ENCODE measurements at regions not wholly inside any gene's neighbourhood (a gene's known extent, or its start where the extent isn't known, plus 50 kb on each side); places are given as distances from the start of the nearest gene placed in this dataset.

GRCh38 chr10:20958764-20959163, 61.7 kb upstream of the NEBL start:
- Mint-ChIP-seq H3K27ac (no peak overlapping the region), H3K36me3 (ENCODE audit: low read depth) (no peaks in the 10 kb centered on the region; the same call in 1 of the 2 replicates), H3K27me3 (ENCODE audit: insufficient read depth) (no peaks in the 10 kb centered on the region; the same call in 1 of the 2 replicates), H3K4me3 (no peak overlapping the region), H3K9me3 (peaks cover 27% of the 10 kb centered on the region), H3K4me1 (ENCODE audit: low read depth) (no peaks in the 10 kb centered on the region)
- no peak for TF ChIP-seq CTCF (IDR thresholded peaks at IDR 0.05)
- DNase-seq = no peak

- Mint-ChIP-seq H3K4me3 (no peak overlapping the region), H3K9me3 (peaks cover 33% of the 10 kb centered on the region), H3K4me1 (ENCODE audit: low read depth) (no peaks in the 10 kb centered on the region), H3K36me3 (ENCODE audit: low read depth) (no peaks in the 10 kb centered on the region; the same call in 1 of the 2 replicates), H3K27me3 (ENCODE audit: insufficient read depth) (no peaks in the 10 kb centered on the region; the same call in 1 of the 2 replicates), H3K27ac (no peak overlapping the region)
- TF ChIP-seq CTCF (IDR thresholded peaks at IDR 0.05) = no peak
- DNase-seq = no peak
These were observed 61.1 kb upstream of the NEBL start for GRCh38 chr10:20958225-20958624.

GRCh38 chr10:20957744-20958143, 60.6 kb upstream of the NEBL start:
- no peak overlapping the region for H3K27ac Mint-ChIP-seq

GRCh38 chr10:20956843-20957242, 59.7 kb upstream of the NEBL start:
- H3K4me3 Mint-ChIP-seq = no peak overlapping the region

More at GRCh38 chr10:20957744-20958143, 60.6 kb upstream of the NEBL start:
- no peaks in the 10 kb centered on the region; the same call in 1 of the 2 replicates for H3K27me3 Mint-ChIP-seq (ENCODE audit: insufficient read depth)
- no peak for DNase-seq
- no peaks in the 10 kb centered on the region; the same call in 1 of the 2 replicates for H3K36me3 Mint-ChIP-seq (ENCODE audit: low read depth)
- H3K4me3 Mint-ChIP-seq = no peak overlapping the region
- no peak for TF ChIP-seq CTCF (IDR thresholded peaks at IDR 0.05)
- H3K4me1 Mint-ChIP-seq (ENCODE audit: low read depth) = no peaks in the 10 kb centered on the region
- H3K9me3 Mint-ChIP-seq = peaks cover 36% of the 10 kb centered on the region

GRCh38 chr10:20955355-20955893, 58.3 kb upstream of the NEBL start:
- Mint-ChIP-seq H3K36me3 (ENCODE audit: low read depth) (no peaks in the 10 kb centered on the region; the same call in 1 of the 2 replicates), H3K4me3 (no peak overlapping the region), H3K27me3 (ENCODE audit: insufficient read depth) (no peaks in the 10 kb centered on the region), H3K27ac (no peak overlapping the region), H3K9me3 (peaks cover 43% of the 10 kb centered on the region), H3K4me1 (ENCODE audit: low read depth) (no peaks in the 10 kb centered on the region)
- no peak for DNase-seq
- TF ChIP-seq CTCF (IDR thresholded peaks at IDR 0.05) = no peak

More at GRCh38 chr10:20956843-20957242, 59.7 kb upstream of the NEBL start:
- Mint-ChIP-seq H3K27me3 (ENCODE audit: insufficient read depth) (no peaks in the 10 kb centered on the region; the same call in 1 of the 2 replicates), H3K9me3 (peaks cover 38% of the 10 kb centered on the region), H3K27ac (no peak overlapping the region), H3K4me1 (ENCODE audit: low read depth) (no peaks in the 10 kb centered on the region), H3K36me3 (ENCODE audit: low read depth) (no peaks in the 10 kb centered on the region; the same call in 1 of the 2 replicates)
- no peak for TF ChIP-seq CTCF (IDR thresholded peaks at IDR 0.05)
- DNase-seq = no peak

Data from HFFc6 (cell line).